ENCODE measurements at regions not wholly inside any gene's neighbourhood (a gene's known extent, or its start where the extent isn't known, plus 50 kb on each side); places are given as distances from the start of the nearest gene placed in this dataset.

DNA sequence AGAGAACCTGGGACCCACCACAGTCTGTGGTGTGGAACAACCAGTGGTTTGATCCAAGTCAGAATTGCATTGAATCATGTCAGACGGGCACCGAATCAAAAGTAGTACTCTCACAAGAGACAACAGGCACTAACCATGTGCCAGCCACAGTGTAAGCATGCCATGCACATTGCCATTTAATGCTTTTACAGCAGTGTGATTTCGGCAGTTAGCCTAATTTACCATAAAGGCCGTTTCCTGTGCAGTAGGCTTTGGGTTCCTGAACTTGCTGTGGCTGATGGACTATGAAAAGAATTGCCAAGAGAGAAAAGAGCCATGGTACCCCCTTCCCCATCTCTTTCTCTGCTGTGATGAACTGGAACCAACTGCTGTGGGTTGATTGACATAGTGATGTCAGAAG lies 540.6 kb downstream of the EBF1 start:
- no peak for DNase-seq (ENCODE audit: extremely low read depth in 1 of 2, low read depth in 1 of 2)

DNA sequence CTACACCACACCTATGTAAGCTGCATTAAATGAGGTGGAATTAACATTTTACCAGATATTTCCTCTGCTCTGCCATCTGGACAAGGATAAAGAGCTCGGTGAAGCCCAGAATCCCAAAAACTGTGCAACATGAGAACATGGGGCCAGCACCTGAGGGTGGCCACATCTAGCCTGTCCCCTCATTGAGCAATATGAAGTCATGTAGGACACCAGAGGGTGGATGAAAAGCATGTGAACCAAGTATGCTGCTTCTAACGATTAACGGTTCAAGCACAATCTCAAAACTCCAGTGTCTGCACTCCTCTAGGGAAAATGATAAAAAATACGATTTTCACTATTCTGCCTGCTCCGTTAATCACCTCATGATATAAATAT lies 545.8 kb downstream of the EBF1 start:
- DNase-seq (ENCODE audit: extremely low read depth in 1 of 2, low read depth in 1 of 2) = no peak

- no peak for DNase-seq (ENCODE audit: extremely low read depth in 1 of 2, low read depth in 1 of 2)
Measured at GRCh38 chr5:158553195-158553961, 546.3 kb downstream of the EBF1 start.

GRCh38 chr5:158552241-158552640 lies 547.5 kb downstream of the EBF1 start:
- no peak for DNase-seq (ENCODE audit: extremely low read depth in 1 of 2, low read depth in 1 of 2)

GRCh38 chr5:158549311-158549710 lies 550.4 kb downstream of the EBF1 start:
- no peak for DNase-seq (ENCODE audit: extremely low read depth in 1 of 2, low read depth in 1 of 2)

- DNase-seq (ENCODE audit: extremely low read depth in 1 of 2, low read depth in 1 of 2) = no peak
Measured at GRCh38 chr5:158546748-158547147, 553.0 kb downstream of the EBF1 start.

GRCh38 chr5:158545949-158546530 lies 553.7 kb downstream of the EBF1 start:
- DNase-seq (ENCODE audit: extremely low read depth in 1 of 2, low read depth in 1 of 2) = no peak

DNA sequence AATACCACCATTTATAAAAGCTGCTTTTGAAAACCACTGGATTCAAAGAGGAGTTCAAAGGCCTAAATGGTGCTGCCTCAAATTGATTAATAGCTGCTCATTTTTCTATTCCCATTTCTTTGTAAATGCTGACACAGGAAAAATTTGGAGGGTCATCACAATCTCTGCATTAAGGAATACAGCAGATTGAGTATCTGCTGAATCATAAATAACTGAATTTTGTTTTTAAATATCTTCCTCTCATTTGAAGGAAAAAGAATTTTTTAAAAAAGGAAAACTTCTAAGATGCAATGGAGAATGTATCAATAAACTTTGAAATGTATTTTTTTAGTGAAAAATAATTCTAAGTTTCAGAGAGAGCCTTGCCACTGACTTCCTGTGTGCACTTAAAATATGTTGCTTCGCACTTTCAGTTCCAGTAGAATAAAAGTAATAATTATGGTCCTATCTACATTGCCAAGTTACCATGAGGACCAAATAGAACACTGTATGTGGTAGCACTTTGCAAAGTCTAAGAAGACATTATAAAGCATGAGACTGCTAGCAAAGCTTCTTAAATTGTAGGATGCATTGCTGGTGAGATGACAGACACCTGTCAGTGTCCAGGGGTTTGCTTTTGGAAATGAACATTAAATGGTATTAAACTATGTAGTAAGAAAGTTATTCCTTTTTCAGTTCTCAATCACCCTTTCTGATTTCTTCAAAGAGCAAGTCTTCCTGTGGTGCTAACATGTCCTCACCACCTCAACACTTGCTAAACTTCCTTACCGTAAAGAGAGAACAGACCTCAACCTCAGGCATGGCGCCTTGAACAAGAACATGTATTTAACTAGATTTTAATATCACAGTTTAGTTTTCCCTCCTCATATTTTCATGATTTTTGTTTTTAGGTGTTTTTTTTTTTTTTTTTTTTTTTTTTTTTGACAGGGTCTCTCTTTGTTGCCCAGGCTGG lies 555.1 kb downstream of the EBF1 start:
- no peak for DNase-seq (ENCODE audit: extremely low read depth in 1 of 2, low read depth in 1 of 2)

DNA sequence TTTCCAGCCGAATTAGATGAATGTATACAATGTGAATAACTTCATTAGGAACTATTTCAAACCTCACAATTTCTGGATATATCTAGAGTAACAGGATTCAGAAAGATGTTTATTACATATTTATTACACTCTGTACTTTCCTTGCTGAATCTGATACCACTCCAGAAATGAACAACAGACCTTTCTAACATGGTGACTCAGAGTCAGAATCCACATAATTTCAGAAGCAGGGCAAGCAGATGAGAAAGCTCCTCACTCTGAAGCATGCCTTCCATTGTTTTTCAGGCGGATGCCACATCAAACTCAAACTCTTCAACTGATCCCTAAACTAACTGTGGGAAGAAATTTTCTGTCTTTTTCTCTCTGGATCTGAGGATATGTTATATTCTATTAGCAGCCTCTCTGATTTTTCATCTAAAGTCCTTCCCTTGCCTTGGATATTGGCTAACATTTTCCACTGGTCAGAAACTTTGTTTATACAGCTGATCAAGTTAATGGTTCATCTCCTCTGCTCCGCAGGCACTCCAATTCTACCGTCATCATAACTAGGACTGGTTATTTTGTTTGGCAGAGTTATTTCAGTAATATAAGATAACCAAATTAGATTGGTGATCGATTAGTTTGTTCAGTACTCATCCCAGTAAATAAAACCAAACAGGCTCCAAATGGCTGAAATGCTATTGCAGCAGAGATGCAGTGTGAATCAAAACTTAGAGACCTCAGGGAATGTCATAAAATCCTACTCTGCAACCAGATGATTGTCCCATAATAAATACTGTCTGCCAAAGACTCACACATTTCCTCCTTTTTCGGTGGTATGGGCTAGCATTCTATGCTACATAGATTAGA lies 556.0 kb downstream of the EBF1 start:
- DNase-seq (ENCODE audit: extremely low read depth in 1 of 2, low read depth in 1 of 2) = no peak

- no peak for DNase-seq (ENCODE audit: extremely low read depth in 1 of 2, low read depth in 1 of 2)
Measured at GRCh38 chr5:158541536-158542297, 558.0 kb downstream of the EBF1 start.

DNA sequence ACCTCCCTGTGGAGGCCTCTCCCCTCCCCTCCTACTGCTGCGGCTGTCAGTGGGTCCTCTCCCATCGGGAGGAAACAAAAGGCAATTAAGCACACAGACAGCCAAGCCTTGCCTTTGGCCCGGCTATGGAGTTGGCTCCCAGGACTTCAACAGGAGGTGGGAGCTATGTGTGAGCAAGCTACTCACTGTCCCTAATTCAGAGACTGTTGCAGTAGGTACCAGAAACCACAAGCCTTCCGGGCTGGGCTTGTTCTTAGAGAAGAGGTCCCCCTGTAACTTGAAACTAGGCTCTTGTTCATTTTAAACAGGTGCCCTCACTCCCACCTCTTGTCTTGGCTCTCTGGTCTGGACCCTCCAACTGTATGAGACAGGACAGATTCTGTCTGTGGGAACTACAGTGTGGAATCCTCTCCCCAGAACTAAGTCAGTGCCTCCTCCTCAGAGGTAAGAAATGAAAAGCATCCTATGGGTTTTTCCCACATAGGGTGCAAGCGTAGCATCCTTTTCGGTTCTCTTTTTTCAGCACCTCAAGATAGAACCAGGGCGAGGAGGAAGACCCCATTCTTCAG lies 561.1 kb downstream of the EBF1 start:
- no peak for DNase-seq (ENCODE audit: extremely low read depth in 1 of 2, low read depth in 1 of 2)

GRCh38 chr5:158537366-158537765 lies 562.4 kb downstream of the EBF1 start:
- DNase-seq (ENCODE audit: extremely low read depth in 1 of 2, low read depth in 1 of 2) = no peak

DNA sequence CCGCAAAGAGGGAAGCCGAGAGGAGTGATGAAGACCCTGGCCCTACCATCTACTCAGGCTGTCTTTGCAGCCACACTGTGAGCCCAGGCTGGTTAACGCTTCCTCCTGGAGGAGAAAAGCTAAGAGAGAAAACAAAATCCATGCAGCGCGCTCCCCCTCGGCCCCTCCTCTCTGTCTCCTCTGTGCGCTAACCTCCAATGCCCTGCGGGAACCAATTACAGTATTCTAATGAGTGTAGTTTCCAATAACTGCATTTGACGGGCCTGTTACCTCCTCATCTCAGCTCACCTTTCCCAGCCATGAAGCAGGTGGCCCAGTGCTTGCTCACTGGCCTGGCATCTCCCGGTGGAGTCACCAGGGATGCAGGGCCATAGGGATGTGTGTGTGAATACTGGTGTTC lies 565.5 kb downstream of the EBF1 start:
- DNase-seq (ENCODE audit: extremely low read depth in 1 of 2, low read depth in 1 of 2) = no peak

DNA sequence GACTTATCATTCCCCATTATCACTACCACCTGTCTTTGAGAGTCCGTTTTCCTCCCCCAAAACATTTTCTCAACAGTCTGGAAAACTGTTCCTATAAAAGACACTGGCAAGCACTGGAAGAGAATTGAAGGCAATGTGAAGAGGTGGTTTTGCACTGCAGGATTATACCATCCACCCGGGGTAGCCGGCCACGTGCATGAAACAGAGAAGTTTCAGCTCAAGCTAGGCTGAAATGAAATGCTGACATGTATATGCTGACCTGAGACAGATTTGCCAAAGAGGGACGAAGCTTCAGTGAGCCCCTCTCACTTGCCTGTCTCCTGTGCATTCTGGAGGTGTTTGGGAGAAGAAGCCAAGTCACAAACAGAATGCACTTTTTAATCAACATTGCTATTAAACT lies 567.0 kb downstream of the EBF1 start:
- DNase-seq (ENCODE audit: extremely low read depth in 1 of 2, low read depth in 1 of 2) = no peak

- DNase-seq (ENCODE audit: extremely low read depth in 1 of 2, low read depth in 1 of 2) = no peak
Measured at GRCh38 chr5:158531860-158532259, 567.9 kb downstream of the EBF1 start.

DNA sequence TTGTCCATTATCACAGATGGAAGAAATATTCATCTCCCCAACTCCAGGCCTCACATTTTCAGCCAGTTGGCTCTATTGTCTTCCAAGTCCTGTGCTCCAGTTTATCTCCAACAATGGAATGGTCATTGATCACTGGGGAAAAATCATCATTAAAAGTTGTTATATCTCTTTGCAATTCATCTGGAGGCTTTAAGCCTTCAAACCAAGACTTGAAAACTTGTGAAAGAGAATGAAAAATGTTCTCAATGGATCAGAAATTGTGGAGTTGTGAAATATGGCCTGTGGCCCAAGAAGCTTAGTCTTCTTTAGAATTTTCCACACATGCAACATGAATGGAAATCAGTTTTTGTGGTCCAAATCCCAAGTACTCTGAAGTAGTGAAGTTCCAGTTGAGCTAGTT lies 569.6 kb downstream of the EBF1 start:
- no peak for DNase-seq (ENCODE audit: extremely low read depth in 1 of 2, low read depth in 1 of 2)

DNA sequence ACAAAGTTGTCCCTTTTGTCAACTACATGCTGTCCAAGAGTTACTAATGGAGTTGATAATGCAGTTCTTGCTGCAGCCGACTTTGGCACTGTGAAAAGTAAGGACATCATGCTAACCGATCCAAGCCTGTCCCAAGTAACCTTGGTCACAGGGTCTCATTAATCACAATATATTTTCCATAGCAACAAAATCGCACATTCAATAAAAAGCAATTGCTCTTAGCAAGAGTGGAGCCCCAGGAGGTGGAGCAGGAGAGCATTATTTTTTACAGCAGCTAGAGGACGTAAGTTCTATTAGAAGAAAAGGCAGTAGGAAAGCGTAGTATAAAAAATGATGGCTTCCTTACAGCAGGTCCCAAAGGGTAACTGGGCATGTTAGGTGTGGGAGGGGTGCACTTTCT lies 570.3 kb downstream of the EBF1 start:
- no peak for DNase-seq (ENCODE audit: extremely low read depth in 1 of 2, low read depth in 1 of 2)

DNA sequence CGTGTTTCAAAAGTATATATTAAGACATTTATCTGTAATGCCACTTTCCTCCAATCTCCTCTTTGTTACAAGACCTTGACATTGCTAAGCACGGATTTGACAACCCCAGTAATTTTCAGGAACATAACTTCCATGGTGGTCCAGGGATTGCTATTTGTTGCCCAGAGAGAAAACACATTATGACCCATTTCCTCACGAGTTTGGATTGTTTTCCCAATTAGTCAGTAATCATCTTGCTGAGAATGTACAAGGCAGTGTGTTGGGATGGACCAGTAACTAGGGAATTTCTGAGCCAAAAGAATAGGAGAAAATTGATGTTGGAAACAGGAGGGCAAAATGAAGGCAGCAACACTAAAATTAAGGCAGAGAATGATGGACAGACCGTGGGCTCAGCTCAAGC lies 574.1 kb downstream of the EBF1 start:
- no peak for DNase-seq (ENCODE audit: extremely low read depth in 1 of 2, low read depth in 1 of 2)

DNA sequence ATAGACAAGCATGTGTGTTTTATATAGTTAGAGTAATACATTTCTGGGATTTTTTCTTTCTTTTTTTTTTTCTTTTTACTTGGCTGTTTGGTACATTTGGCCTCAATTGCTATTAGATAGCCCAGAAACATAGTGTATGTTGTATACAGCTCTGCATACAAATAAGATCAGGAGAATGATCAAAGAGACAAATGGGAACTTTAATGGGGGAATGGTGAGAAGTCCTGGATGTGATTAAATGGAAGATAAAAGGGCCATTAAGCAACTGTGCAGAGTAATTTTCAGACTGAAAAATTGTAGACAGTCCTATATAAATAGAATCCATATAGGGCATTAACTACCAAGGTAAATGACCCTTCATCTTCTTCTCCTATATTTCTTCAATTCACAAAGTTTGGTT lies 575.6 kb downstream of the EBF1 start:
- no peak for DNase-seq (ENCODE audit: extremely low read depth in 1 of 2, low read depth in 1 of 2)

DNA sequence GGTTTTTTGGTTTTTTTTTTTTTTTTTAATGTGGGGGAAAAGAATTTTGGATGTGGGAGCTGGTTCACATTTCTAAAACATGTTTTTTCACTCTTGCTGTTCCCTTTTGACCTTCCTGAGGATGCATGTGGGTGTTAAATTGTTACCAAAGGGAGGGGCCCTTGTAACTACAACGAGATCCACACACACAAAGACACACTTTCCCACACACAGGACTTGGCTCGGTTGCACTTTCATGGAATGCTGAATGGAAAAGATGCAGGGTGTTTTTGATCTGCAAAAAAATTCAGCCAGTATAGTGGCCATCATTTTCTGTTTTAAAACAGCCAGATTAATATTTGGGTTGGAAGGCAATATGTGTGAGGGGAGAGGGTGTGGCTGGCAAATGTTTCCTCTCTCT lies 576.9 kb downstream of the EBF1 start:
- DNase-seq (ENCODE audit: extremely low read depth in 1 of 2, low read depth in 1 of 2) = no peak
